Left ventricle myocardium inferior (tissue), 1 donor: ENCODE measurements at regions not wholly inside any gene's neighbourhood (a gene's known extent, or its start where the extent isn't known, plus 50 kb on each side); places are given as distances from the start of the nearest gene placed in this dataset.

Experiments
- DNase-seq: peaks from one replicate; pipeline ENCODE4 v3.0.0-alpha.2; 2020
- H3K27ac ChIP-seq: fragments of 200-600 bp; replicated peaks from 2 replicates; pipeline ENCODE4 v1.8.0; 2021
- H3K27me3 ChIP-seq: fragments of 200-600 bp; 2 replicates; pipeline ENCODE4 v1.8.0; 2021; ENCODE audit warnings: low read depth
- H3K36me3 ChIP-seq: fragments of 200-600 bp; 2 replicates; pipeline ENCODE4 v1.8.0; 2021
- H3K4me1 ChIP-seq: fragments of 200-600 bp; 2 replicates; pipeline ENCODE4 v1.8.0; 2021
- H3K4me3 ChIP-seq: fragments of 200-600 bp; 2 replicates; pipeline ENCODE4 v1.8.0; 2021; ENCODE audit warnings: mild to moderate bottlenecking, moderate library complexity
- H3K9me3 ChIP-seq: fragments of 200-600 bp; replicated peaks from 2 replicates; pipeline ENCODE4 v1.8.0; 2021
- CTCF ChIP-seq: fragments of 200-600 bp; IDR thresholded peaks from 2 replicates; pipeline ENCODE4 v1.8.0; 2021; ENCODE audit warnings: antibody characterized with exemption, mild to moderate bottlenecking, borderline replicate concordance
- intact Hi-C: fragments of 100-400 bp; cut with micrococcal nuclease; formaldehyde crosslinking; loops from one replicate; pipeline ENCODE4 v1.11.0; 2022
- donor health status: DM: no; HTN: yes; CAD: no; lungs with severe emphysema.

GRCh38 chr3:643376-643775, 446.8 kb downstream of the CHL1 start:
- no peaks in the 10 kb centered on the region for H3K36me3 ChIP-seq
- no peak overlapping the region for H3K4me3 ChIP-seq
- no peak for TF ChIP-seq CTCF
- DNase-seq = no peak
- no peaks in the 10 kb centered on the region for H3K9me3 ChIP-seq
- no peaks in the 10 kb centered on the region for H3K4me1 ChIP-seq
- no peaks in the 10 kb centered on the region for H3K27me3 ChIP-seq
- H3K27ac ChIP-seq = no peak overlapping the region
- intact Hi-C loops = no loop called here

GRCh38 chr3:655824-656223, 437.0 kb upstream of the CNTN6 start:
- H3K4me1 ChIP-seq = no peaks in the 10 kb centered on the region
- H3K27me3 ChIP-seq = no peaks in the 10 kb centered on the region
- H3K27ac ChIP-seq = no peak overlapping the region
- no peaks in the 10 kb centered on the region for H3K36me3 ChIP-seq
- DNase-seq = no peak
- peaks cover 4% of the 10 kb centered on the region for H3K9me3 ChIP-seq
- no peak for TF ChIP-seq CTCF
- intact Hi-C loops = no loop called here
- no peak overlapping the region for H3K4me3 ChIP-seq

GRCh38 chr3:661356-661755, 431.5 kb upstream of the CNTN6 start:
- Histone ChIP-seq H3K27me3 (no peaks in the 10 kb centered on the region), H3K27ac (no peak overlapping the region), H3K36me3 (no peaks in the 10 kb centered on the region), H3K4me1 (no peaks in the 10 kb centered on the region), H3K9me3 (no peaks in the 10 kb centered on the region), H3K4me3 (no peak overlapping the region)
- DNase-seq = no peak
- TF ChIP-seq CTCF = no peak
- intact Hi-C loops = no loop called here

- intact Hi-C loops = no loop called here
- Histone ChIP-seq H3K36me3 (no peaks in the 10 kb centered on the region), H3K4me3 (no peak overlapping the region), H3K27me3 (no peaks in the 10 kb centered on the region), H3K27ac (no peak overlapping the region), H3K4me1 (no peaks in the 10 kb centered on the region), H3K9me3 (peaks cover 19% of the 10 kb centered on the region)
- no peak for TF ChIP-seq CTCF
- DNase-seq = no peak
Measured at GRCh38 chr3:674116-674515, 418.7 kb upstream of the CNTN6 start.

- intact Hi-C loops = no loop called here
- Histone ChIP-seq H3K9me3 (peaks cover 19% of the 10 kb centered on the region), H3K27me3 (no peaks in the 10 kb centered on the region), H3K4me1 (no peaks in the 10 kb centered on the region), H3K27ac (no peak overlapping the region), H3K4me3 (no peak overlapping the region), H3K36me3 (no peaks in the 10 kb centered on the region)
- no peak for DNase-seq
- TF ChIP-seq CTCF = no peak
Measured at GRCh38 chr3:675846-676245, 417.0 kb upstream of the CNTN6 start.

- Histone ChIP-seq H3K36me3 (no peaks in the 10 kb centered on the region), H3K9me3 (no peaks in the 10 kb centered on the region), H3K4me3 (no peak overlapping the region), H3K27ac (no peak overlapping the region), H3K27me3 (no peaks in the 10 kb centered on the region), H3K4me1 (no peaks in the 10 kb centered on the region)
- no peak for DNase-seq
- intact Hi-C loops = no loop called here
- no peak for TF ChIP-seq CTCF
Measured at GRCh38 chr3:683770-684169, 409.1 kb upstream of the CNTN6 start.
